SIG-M5 (cell line): ENCODE measurements at regions not wholly inside any gene's neighbourhood (a gene's known extent, or its start where the extent isn't known, plus 50 kb on each side); places are given as distances from the start of the nearest gene placed in this dataset.
"Not testable (repeated sequence)": the region's sequence is repeated elsewhere in the genome, so short reads cannot be mapped to it uniquely, and the experiment has no call there.

Experiments used
- DNase-seq: peaks from one replicate; lab custom pipeline; 2025; lab: John Stamatoyannopoulos, UW

DNA sequence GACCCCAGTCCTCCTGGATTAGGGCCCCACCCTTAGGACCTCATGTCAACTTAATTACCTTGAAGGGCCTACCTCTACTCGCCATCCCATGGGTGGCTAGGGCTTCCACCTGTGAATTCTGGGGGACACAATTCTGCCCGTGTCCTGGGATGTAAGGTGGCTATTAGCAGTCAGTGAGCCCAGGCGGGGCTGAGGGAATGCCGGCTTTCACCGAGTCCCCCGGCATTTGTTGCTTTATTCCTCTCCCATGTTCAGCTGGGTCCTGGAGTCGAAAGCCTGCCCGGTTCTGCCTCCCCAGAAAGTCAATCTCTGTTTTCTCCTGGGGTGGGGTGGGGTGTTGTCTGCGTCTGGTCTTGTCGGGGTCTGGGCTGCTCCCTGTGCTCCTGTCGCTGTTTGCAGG, 125.6 kb downstream of the GLRX3 start:
- no peak for DNase-seq

DNA sequence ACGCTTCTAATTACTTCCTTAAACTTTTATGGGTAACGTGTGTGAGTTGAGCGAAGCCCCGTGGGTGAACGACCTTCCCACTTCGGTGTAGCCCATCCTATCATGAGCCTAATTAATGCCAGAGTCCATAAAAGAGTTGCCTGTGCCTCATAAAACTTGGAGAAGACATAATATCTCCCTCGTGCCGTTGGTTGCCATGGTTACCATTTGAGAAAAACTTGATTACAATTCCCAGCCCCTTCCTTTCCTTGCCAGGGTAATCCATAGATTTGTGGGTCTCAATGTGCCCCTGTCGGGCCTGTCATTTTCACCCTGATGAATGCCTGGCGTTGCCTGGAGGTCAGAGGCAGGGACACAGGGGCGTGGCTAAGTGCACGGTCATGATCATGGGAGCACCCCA, 127.1 kb downstream of the GLRX3 start:
- no peak for DNase-seq

DNA sequence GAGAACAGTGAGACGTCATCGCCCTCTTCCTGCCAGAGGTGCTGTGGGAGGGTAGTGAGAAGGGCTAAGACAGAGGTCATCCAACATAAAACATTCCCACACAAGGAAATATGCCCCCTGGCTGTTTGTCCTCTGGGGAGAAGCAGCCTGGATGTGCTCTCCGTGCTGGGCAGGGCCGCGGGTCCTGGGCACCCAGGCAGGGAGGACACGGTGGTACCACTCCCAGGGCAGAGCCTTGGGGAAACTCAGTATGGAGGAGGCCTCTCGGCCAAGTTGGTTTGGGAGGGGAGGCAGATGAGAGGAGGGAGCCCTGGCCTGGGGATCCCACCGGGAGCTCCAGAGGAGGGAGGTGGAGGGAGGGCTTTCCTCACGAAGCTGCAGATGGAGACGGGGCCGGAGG, 129.4 kb downstream of the GLRX3 start:
- no peak for DNase-seq

DNA sequence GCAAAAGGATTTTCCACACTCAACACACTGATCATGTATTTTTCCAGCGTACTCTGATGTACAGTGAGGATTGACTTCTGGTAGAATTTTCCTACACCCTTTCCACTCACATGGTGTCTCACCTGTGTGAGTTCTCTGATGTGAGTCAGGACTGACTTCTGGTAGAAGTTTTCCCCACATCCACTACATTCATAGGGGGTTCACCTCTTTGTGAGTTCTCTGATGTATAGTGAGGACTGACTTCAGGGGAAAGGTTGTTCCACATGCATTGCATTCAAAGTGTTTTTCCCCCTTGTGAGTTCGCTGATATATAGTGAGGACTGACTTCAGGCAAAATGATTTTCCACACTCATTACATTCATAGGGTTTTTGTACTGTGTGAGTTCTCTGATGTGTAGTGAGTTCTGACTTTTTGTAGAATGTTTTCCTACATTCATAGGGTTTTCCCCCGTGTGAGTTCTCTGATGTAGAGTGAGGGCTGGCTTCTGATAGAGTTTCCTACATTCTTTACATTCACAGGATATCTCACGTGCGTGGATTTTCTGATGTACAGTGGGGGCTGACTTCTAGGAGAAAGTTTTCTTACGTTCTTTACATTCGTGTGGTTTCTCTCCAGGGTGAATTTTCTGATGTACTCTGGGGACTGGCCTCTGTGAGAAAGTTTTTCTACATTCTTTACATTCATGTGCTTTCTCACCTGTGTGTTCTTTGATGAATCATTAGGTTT, 146.5 kb downstream of the GLRX3 start:
- DNase-seq = no peak

DNA sequence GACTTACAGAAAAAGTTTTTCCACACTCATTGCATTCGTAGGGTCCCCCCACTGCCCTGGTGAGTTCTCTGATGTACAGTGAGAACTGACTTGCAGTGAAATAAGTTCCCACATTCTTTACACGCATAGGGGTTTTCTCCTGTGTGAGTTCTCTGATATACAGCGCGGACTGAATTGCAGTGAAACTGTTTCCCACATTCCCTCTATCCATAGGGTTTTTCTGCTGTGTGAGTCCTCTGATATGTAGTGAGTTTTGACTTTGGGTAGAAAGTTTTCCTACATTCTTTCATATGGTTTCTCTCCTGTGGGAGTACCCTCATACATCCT, 147.0 kb downstream of the GLRX3 start:
- no peak for DNase-seq

DNA sequence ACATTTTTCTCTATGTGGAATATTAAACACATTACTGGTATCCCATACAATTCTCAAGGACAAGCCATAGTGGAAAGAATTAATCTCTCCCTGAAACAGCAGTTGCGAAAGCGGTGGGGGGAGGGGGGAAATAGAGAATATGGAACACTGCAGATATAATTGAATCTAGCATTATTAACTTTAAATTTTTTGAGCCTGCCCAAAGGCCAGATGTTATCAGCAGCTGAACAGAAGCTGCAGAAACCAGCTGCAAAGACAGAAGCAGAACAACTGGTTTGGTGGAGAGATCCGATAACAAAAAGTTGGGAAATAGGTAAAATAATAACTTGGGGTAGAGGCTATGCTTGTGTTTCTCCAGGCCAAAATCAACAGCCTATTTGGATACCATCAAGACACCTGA, 159.6 kb downstream of the GLRX3 start:
- not testable (repeated sequence) for DNase-seq

DNA sequence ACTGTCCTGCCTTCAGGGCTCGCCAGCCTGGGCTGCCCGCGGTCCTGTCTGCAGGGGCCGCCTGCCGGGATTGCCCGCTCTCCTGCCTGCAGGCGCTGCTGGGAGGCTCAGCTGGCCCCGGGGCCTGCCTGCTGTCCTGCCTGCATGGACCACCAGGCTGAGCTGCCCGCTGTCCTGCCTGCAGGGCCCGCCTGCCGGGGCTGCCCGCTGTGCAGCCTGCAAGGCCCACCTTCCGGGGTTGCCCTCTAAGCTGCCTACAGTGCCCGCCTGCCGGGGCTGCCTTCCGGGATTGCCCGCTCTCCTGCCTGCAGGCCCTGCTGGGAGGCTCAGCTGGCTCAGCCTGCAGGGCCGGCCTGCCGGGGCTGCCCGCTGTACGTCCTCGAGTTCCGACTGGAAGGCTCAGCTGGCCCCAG, 164.4 kb downstream of the GLRX3 start:
- no peak for DNase-seq

DNA sequence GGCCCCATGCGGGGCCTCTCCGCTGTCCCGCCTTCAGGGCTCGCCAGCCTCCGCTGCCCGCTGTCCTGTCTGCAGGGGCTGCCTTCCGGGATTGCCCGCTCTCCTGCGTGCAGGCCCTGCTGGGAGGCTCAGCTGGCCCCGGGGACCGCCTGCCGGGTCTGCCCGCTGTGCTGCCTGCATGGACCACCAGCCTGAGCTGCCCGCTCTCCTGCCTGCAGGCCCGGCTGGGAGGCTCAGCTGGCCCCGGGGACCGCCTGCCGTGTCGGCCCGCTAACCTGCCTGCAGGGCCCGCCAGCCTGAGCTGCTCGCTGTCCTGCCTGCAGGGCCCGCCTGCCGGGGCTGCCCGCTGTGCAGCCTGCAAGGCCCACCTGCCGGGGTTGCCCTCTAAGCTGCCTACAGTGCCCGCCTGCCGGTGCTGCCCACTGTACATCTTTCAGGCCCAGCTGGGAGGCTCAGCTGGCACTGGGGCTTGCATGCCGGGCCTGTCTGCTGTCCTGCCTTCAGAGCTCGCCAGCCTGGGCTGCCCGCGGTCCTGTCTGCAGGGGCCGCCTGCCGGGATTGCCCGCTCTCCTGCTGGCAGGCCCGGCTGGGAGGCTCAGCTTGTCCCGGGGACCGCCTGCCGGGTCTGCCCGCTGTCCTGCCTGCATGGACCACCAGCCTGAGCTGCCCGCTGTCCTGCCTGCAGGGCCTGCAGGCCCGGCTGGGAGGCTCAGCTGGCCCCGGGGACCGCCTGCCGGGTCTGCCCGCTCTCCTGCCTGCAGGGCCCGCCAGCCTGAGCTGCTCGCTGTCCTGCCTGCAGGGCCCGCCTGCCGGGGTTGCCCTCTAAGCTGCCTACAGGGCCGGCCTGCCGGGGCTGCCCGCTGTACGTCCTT, 165.1 kb downstream of the GLRX3 start:
- no peak for DNase-seq

DNA sequence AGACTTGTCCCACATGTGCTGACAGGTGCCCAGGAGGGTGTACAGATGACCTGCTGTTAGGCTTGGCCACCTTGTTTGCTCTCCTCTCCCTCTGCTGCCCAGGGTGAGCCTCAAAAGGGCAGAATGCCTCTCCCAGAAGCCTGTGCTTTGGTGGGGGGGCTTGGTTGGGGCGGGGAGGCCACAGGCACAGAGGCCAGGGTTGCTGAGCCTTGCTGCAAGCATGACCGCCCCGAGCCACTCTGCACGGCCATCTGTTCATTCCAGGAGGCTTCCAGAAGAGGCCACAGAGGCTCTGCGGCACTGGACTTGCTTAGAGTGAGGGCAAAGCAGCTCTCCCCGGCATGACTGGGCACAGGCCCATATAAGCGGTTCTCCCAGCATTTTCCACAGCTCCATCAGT, 190.8 kb downstream of the GLRX3 start:
- DNase-seq = no peak

DNA sequence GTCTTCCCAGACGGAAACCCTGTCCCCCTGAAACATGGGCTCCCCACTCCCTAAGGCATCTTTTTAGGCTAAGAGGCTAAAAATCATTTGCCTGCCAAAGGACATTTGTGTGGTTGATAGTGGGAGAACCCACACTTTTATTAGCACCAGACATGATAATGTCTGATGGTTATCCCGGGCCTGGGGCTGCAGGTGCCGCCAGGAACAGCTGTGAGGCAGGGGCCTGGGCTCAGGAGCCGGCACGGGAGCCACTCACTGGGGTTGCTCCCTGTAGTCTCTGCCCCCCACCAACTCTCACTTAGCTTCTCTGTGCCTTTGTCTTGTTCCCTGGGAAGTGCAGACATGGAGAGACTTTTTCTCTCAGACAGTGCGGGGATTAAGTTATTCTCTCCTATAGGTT, 193.6 kb downstream of the GLRX3 start:
- DNase-seq = no peak

DNA sequence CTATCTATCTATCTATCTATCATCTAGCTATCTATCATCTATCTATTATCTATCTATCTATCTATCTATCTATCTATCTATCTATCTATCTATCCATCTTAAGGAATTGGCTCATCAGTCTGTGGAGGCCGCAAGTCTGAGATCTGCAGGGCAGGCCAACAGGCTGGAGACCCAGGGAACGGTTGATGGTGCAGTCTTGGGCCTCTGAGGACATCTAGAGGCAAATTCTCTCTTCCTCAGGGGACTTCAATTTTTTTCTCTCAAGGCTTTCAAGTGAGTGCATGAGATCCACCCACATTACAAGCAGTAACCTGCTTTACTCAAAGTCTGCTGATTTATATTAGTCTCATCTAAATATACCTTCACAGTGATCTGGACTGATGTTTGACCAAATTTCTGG, 197.0 kb downstream of the GLRX3 start:
- no peak for DNase-seq

DNA sequence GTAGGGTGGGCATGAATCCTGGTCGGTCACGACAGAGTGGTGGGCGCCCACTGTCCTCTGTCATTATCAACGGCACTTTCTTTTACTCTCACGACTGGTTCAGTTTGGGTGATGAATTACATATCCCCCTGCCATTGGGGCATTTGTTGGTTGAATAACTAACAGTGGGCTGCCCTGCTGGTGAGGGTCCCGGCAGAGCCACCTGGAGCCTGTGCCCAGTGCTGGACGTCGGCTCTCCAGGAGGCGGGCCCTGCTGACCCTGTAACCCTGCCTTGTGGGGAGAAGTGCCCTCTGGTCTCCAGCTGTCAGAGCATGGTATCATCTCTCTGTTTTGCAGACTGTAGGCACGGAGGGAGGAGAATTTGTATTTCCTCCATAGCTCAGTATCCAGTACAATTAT, 199.1 kb downstream of the GLRX3 start:
- no peak for DNase-seq

DNA sequence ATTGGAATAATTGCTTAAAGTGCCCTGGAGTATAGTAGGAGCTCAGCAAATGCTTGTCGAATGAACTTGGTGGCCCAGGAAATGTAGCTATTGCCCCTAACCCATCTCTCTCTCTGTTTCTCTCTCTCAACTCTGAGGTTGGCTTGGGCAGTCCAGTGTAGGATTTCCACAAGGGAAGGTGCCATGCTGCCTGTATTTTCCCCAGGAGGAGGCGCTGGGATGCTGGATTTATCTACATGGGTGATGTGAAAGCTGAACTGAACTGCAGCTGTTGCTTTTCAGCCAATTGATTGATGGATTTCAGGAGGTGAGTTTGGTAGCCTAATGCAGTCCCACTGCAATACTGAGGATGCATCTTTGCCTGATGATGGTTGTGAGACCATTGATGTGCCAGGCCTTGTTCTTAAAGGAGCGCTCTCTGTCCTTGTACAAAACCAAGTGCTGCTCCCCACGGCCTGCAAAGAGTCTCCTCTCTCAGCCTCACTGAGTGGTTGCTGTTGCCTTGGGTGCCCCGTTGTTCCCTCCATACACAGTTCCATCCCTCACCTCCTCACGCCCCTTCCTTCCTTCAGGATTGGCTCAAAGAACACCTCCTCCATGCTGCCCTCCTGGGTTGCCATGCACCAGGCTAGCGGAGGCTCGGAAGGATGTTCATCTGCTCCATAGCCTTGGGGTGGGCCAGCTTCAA, 200.6 kb downstream of the GLRX3 start:
- no peak for DNase-seq

DNA sequence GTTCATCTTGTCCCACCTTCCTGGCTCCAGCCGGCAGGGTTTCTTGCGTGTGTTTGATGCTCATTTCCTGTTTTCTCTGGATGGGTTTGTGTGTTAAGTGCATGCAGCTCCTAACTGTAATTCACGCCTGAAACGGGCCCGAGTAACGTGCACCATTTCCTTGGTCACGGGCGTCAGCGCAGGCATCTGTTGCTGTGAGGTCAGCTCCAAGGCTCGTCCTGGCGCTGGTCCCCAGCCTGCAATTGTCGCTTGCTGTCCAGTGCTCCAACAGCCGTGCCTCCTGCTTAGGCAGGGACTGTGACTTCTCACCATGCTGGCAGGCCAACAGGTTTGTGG, 201.1 kb downstream of the GLRX3 start:
- DNase-seq = no peak

DNA sequence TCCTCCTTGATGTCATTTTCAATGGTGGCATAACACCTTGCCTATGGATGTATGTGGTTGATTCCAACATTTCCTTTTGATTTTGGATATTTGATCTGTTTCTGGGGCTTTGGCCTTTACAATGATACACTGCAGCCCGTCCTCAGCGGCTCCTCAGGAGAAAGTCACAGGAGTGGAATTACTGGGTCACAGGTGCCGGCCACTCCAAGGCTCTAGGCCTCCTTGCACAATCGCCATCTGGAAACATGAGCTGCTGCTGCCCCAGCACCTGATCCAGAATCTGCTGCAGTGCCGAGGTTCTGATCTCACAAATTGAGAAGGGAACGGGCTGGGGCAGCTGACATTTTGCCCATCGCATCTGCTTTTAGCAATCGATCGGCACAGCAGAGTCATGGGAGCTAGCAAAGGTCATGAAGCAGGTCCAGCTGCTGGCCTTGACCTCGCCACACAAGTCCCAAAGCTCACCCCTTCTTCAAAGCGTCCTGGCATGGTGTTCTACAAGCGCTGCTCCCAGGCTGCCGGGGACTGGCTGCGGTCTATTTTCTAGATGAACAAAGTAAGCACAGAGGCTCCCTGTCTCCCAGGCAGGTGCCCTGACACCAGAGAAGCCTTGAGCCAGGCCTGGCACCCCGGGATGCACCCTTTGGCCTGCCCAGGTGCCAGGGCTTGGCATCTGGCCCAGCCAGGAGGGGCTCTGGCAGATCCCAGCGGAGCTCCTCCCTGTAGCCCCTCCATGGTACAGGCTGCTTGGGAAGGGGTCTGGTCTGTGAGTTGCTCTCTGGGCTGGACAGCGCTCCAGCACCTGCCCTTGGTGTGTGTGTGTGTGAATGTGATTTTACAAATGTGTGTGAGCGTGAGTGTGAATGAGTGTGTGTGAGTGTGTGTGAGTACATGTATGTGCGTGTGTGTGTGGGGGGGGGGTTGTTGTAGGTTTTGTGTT, 201.8 kb downstream of the GLRX3 start:
- DNase-seq = no peak

DNA sequence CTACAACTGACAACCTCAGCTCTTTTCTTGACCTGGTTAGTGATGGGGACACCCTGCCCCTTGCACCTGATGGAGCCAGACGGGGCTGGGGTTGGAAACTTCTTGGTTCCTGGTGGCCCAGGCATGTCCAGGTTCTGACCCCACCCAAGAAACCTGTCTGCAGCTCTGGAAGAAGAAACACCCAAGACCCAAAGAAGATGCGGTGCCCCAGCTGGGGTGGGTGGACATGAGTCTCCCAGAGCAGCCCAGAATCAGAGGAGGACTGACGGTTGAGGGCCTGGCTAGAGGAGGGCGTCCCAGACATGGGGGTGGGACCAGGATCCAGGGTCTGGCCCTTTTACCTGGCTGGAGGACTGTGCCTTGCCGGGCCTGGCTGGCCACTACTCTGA, 202.4 kb downstream of the GLRX3 start:
- no peak for DNase-seq

DNA sequence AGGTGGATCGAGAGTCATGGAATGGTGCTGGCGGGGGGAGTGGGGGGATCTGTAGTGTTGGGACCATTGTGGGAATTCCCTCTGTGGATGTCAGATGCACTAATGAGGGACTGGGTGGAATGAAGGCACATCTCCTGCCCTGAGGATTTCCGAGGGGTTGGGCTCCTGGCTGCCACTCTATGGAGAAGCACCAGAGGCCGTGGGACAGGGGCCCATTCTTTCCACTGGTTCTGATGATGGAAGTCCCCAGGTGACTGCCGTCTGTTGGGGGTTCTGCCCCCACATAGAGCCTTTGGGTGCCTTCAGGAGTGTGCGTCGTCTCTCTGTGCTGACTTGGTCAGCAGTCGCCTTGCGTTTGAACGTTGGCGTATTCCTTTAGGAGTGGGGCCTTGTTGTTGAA, 202.9 kb downstream of the GLRX3 start:
- DNase-seq = no peak

DNA sequence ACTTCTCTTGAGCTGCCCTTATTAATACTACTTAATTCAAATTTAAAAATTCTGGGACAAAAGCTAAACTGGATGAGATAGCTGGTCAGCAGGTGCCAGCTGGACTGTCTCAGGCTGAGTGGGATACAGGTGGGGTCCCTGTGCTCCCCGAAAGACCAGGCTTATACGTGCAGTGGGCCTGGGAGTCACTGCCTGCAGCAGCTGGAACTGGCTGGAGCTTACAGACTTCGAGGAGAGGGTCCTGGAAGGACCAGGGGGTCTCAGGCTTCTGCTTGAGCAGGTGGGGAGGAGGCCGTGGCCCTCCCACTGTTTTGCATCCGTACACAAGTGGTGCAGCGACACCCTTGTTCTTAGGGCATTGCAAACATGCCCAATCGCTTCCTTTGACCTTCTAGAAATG, 203.7 kb downstream of the GLRX3 start:
- no peak for DNase-seq

DNA sequence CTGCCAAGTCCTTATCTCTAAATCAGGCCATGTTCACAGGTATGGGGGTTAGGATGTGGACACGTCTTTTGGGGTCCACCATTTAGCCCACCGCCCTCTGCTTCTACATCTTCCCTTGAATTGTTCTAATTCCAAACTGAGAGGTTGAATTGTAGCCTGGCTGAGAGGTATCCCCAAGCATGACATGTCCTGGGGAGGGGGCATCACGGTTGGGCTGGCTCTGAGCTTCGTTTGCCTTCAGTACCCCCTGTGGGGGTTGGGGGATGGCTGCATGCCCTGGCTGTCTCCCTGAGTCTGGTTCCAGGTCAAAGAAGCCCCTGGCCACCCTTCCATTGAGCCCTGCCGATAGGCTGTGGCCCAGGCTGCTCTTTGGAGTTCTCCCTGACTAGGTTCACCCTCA, 204.6 kb downstream of the GLRX3 start:
- no peak for DNase-seq

DNA sequence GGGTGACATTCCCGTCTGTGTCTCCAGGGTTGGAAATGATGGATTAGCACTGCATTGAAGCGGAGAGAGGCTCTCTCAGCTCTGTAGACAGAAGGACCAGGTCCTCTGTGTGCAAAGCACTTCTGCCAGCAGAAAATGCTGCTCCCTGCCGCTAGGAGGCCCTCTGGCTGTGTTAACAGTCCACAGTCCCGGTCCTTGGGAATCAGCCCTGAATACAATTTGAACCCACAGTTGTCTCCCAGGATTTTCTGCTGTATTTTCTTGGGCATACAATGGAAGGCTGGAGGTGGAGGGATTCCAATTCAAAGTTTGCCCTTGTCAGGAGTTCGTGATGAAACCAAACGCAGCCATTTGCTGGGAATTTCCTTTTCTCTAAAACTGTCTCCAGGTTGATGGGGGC, 205.2 kb downstream of the GLRX3 start:
- DNase-seq = no peak

DNA sequence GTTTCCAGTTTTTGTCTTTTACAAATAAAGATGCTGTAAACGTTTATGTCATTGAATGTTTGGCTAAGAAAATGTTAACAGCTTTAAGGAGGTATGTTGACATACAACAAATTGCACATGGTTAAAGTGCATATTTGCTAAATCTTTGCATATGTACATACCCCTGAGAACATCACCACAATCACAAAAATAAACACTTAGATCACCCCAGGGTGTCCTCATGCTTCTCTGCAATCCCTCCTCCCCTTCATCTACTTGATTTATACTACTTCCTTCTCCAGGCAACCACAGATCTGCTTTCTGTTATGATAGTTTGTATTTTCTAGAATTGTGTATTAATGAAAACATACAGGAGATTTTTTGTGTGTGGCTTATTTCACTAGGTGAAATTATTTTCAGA, 209.5 kb downstream of the GLRX3 start:
- DNase-seq = no peak

DNA sequence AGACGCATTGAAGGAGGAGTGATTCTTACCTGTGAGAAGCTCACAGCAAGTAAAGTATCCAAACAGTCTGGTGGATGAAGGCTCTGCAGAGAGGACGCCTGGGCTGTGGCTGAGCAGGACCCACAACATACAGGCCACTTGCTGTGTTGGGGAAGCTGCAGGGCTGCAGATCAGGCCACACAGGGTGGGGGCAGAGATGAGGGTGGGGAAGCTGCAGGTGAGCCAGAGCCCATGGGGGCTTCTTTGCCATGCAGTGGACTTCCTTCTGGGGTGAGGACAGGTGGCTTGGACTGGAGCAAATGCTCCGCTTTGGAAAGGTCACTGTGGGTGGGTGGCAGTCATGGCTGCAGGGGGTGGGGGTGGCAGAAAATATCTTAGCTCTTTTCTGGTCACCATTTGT, 214.8 kb downstream of the GLRX3 start:
- no peak for DNase-seq
